ENCODE measurements at regions not wholly inside any gene's neighbourhood (a gene's known extent, or its start where the extent isn't known, plus 50 kb on each side); places are given as distances from the start of the nearest gene placed in this dataset.
"Not testable (repeated sequence)": the region's sequence is repeated elsewhere in the genome, so short reads cannot be mapped to it uniquely, and the experiment has no call there.

- Histone ChIP-seq H3K4me3 (no peak overlapping the region), H3K4me1 (peaks cover 7% of the 10 kb centered on the region), H3K36me3 (no peaks in the 10 kb centered on the region), H3K27ac (peak overlapping the region; percentile 39), H3K9me3 (no peaks in the 10 kb centered on the region), H3K27me3 (no peaks in the 10 kb centered on the region)
- no peak for DNase-seq
- intact Hi-C loops (cut with DNase I), result no loop called here
- ATAC-seq, result peak; percentile 53
- TF ChIP-seq CTCF (IDR thresholded peaks at IDR 0.05), result no peak
These were observed 60.5 kb upstream of the ST3GAL5 start for GRCh38 chr2:85949280-85949679.

GRCh38 chr2:85947593-85947992, 58.8 kb upstream of the ST3GAL5 start:
- intact Hi-C loops (cut with DNase I), result no loop called here
- Histone ChIP-seq H3K27me3 (no peaks in the 10 kb centered on the region), H3K36me3 (no peaks in the 10 kb centered on the region), H3K27ac (no peak overlapping the region), H3K4me3 (no peak overlapping the region), H3K4me1 (peaks cover 7% of the 10 kb centered on the region), H3K9me3 (no peaks in the 10 kb centered on the region)
- ATAC-seq (no peak), DNase-seq (no peak)
- TF ChIP-seq CTCF (IDR thresholded peaks at IDR 0.05), result no peak

GRCh38 chr2:85945586-85945985, 56.8 kb upstream of the ST3GAL5 start:
- no peak for TF ChIP-seq CTCF (IDR thresholded peaks at IDR 0.05)

GRCh38 chr2:85945172-85945571, 56.4 kb upstream of the ST3GAL5 start:
- no peak for TF ChIP-seq CTCF (IDR thresholded peaks at IDR 0.05)
- Histone ChIP-seq H3K27ac (no peak overlapping the region), H3K9me3 (no peaks in the 10 kb centered on the region), H3K4me1 (peaks cover 7% of the 10 kb centered on the region), H3K4me3 (no peak overlapping the region), H3K36me3 (no peaks in the 10 kb centered on the region), H3K27me3 (no peaks in the 10 kb centered on the region)
- no peak for ATAC-seq
- intact Hi-C loops (cut with DNase I), result no loop called here
- no peak for DNase-seq

More at GRCh38 chr2:85945586-85945985, 56.8 kb upstream of the ST3GAL5 start:
- Histone ChIP-seq H3K27ac (no peak overlapping the region), H3K4me1 (peaks cover 7% of the 10 kb centered on the region), H3K4me3 (no peak overlapping the region), H3K27me3 (no peaks in the 10 kb centered on the region), H3K9me3 (no peaks in the 10 kb centered on the region), H3K36me3 (no peaks in the 10 kb centered on the region)
- intact Hi-C loops (cut with DNase I), result no loop called here
- ATAC-seq (no peak), DNase-seq (no peak)

GRCh38 chr2:85942346-85942957, 53.7 kb upstream of the ST3GAL5 start:
- Histone ChIP-seq H3K4me1 (no peaks in the 10 kb centered on the region), H3K27me3 (no peaks in the 10 kb centered on the region), H3K27ac (no peak overlapping the region), H3K4me3 (no peak overlapping the region), H3K36me3 (no peaks in the 10 kb centered on the region), H3K9me3 (no peaks in the 10 kb centered on the region)
- no peak for TF ChIP-seq CTCF (IDR thresholded peaks at IDR 0.05)
- DNase-seq (no peak), ATAC-seq (no peak)
- intact Hi-C loops (cut with DNase I), result no loop called here

GRCh38 chr2:85941490-85941889, 52.7 kb upstream of the ST3GAL5 start:
- intact Hi-C loops (cut with DNase I); H3K4me3 ChIP-seq; H3K27ac ChIP-seq; H3K36me3 ChIP-seq; DNase-seq; H3K4me1 ChIP-seq; H3K9me3 ChIP-seq; H3K27me3 ChIP-seq; ATAC-seq: not testable (repeated sequence)

Data from upper lobe of right lung (tissue), 1 donor.